Mesenchymal stem cell (in vitro differentiated cells and primary cell): ENCODE measurements at regions not wholly inside any gene's neighbourhood (a gene's known extent, or its start where the extent isn't known, plus 50 kb on each side); places are given as distances from the start of the nearest gene placed in this dataset.

Experiments
- DNase-seq: peaks from one replicate; pipeline ENCODE4 v3.0.0-alpha.2; 2013
- H2AFZ ChIP-seq: one replicate; pipeline ENCODE4 v1.6.1; 2013; ENCODE audit warnings: low read depth, mild to moderate bottlenecking, control low read depth, inconsistent platforms, low read length, moderate library complexity
- H2AK5ac ChIP-seq: 2 replicates; pipeline ENCODE4 v1.6.1; 2013; ENCODE audit warnings: low read length, moderate library complexity, mild to moderate bottlenecking, inconsistent platforms; ENCODE audit not compliant: severe bottlenecking
- H2BK120ac ChIP-seq: one replicate; pipeline ENCODE4 v1.6.1; 2013; ENCODE audit warnings: low read depth, mild to moderate bottlenecking, inconsistent platforms, low read length, moderate library complexity
- H2BK12ac ChIP-seq, 2 experiments: one replicate each; pipeline ENCODE4 v1.6.1; 2013; ENCODE audit warnings: inconsistent platforms in 2 of 2, low read length in 2 of 2, mild to moderate bottlenecking in 2 of 2, moderate library complexity in 2 of 2, control low read depth in 1 of 2
- H2BK15ac ChIP-seq: one replicate; pipeline ENCODE4 v1.6.1; 2013; ENCODE audit warnings: mild to moderate bottlenecking, low read depth, inconsistent platforms; ENCODE audit not compliant: poor library complexity, severe bottlenecking
- H2BK5ac ChIP-seq: 2 replicates; pipeline ENCODE4 v1.6.1; 2013; ENCODE audit warnings: low read depth, mild to moderate bottlenecking, low read length, control low read depth, inconsistent platforms; ENCODE audit not compliant: poor library complexity, severe bottlenecking
- H3K14ac ChIP-seq, 2 experiments: one replicate each; pipeline ENCODE4 v1.6.1; 2013; ENCODE audit warnings: inconsistent platforms in 2 of 2, low read length in 2 of 2, control low read depth in 1 of 2, mild to moderate bottlenecking in 1 of 2, moderate library complexity in 1 of 2
- H3K18ac ChIP-seq, 2 experiments: one replicate each; pipeline ENCODE4 v1.6.1; 2013; ENCODE audit warnings: inconsistent platforms in 2 of 2, low read length in 2 of 2, control low read depth in 1 of 2, low read depth in 1 of 2, mild to moderate bottlenecking in 1 of 2
- H3K23ac ChIP-seq, 2 experiments: one replicate each; pipeline ENCODE4 v1.6.1; 2013; ENCODE audit warnings: inconsistent platforms in 2 of 2, low read length in 2 of 2, mild to moderate bottlenecking in 2 of 2, moderate library complexity in 2 of 2, control low read depth in 1 of 2
- H3K27ac ChIP-seq: 2 replicates; pipeline ENCODE4 v1.5.1; 2013; ENCODE audit warnings: mild to moderate bottlenecking, moderate library complexity, low read length, control low read depth, inconsistent platforms; ENCODE audit not compliant: poor library complexity, severe bottlenecking
- H3K27me3 ChIP-seq, 2 experiments: 2 replicates each; pipeline versions ENCODE4 v1.6.1 to v1.7.0; 2013; ENCODE audit warnings: low read length in 2 of 2, mild to moderate bottlenecking in 2 of 2, moderate library complexity in 2 of 2, control low read depth in 1 of 2, inconsistent platforms in 1 of 2; ENCODE audit not compliant: control insufficient read depth in 1 of 2, insufficient read depth in 1 of 2
- H3K36me3 ChIP-seq, 2 experiments: 2 replicates each; pipeline versions ENCODE4 v1.6.1 to v1.7.0; 2013; ENCODE audit warnings: low read length in 2 of 2, control low read depth in 1 of 2, inconsistent platforms in 1 of 2, low read depth in 1 of 2, mild to moderate bottlenecking in 1 of 2; ENCODE audit not compliant: insufficient read depth in 2 of 2, control insufficient read depth in 1 of 2
- H3K4ac ChIP-seq, 2 experiments: one replicate each; pipeline ENCODE4 v1.6.1; 2013; ENCODE audit warnings: inconsistent platforms in 2 of 2, low read length in 2 of 2, mild to moderate bottlenecking in 2 of 2, moderate library complexity in 2 of 2, control low read depth in 1 of 2, low read depth in 1 of 2
- H3K4me1 ChIP-seq: 2 replicates; pipeline ENCODE4 v1.6.1; 2013; ENCODE audit warnings: low read depth, low read length, control low read depth; ENCODE audit not compliant: control insufficient read depth, insufficient read depth
- H3K4me2 ChIP-seq: 2 replicates; pipeline ENCODE4 v1.6.1; 2013; ENCODE audit warnings: low read length, mild to moderate bottlenecking, inconsistent platforms; ENCODE audit not compliant: poor library complexity, severe bottlenecking
- H3K4me3 ChIP-seq, 2 experiments: 2 replicates each; pipeline versions ENCODE4 v1.5.1 to v1.7.0; 2013; ENCODE audit warnings: low read length in 2 of 2, mild to moderate bottlenecking in 2 of 2, control low read depth in 1 of 2, low read depth in 1 of 2; ENCODE audit not compliant: insufficient read depth in 1 of 2
- H3K79me1 ChIP-seq: replicated peaks from 2 replicates; pipeline ENCODE4 v1.6.1; 2013; ENCODE audit warnings: mild to moderate bottlenecking, control low read depth, low read length, inconsistent platforms; ENCODE audit not compliant: poor library complexity, severe bottlenecking
- H3K9ac ChIP-seq: 2 replicates; pipeline ENCODE4 v1.7.0; 2013; ENCODE audit warnings: mild to moderate bottlenecking, low read length, moderate library complexity
- H3K9me3 ChIP-seq: 2 replicates; pipeline ENCODE4 v1.7.0; 2013; ENCODE audit warnings: mild to moderate bottlenecking, low read length; ENCODE audit not compliant: control insufficient read depth
- H4K8ac ChIP-seq: one replicate; pipeline ENCODE4 v1.6.1; 2013; ENCODE audit warnings: inconsistent platforms, mild to moderate bottlenecking, low read length, moderate library complexity
- H4K91ac ChIP-seq: one replicate; pipeline ENCODE4 v1.6.1; 2013; ENCODE audit warnings: mild to moderate bottlenecking, low read length, inconsistent platforms
- WGBS: methylation state at CpG from one replicate; pipeline ENCODE4 v1.1.7; 2013; ENCODE audit warnings: mixed read lengths; 5-methylcytosine and 5-hydroxymethylcytosine counted together

- Histone ChIP-seq H2BK5ac (no peak overlapping the region), H3K4me3 (no peak overlapping the region), H3K4me1 (no peaks in the 10 kb centered on the region), H3K9me3 (peaks cover 7% of the 10 kb centered on the region), H2AK5ac (no peak overlapping the region), H3K4me2 (no peak overlapping the region), H3K23ac (no peak overlapping the region), H3K79me1 (no peaks in the 10 kb centered on the region), H3K36me3 (no peaks in the 10 kb centered on the region), H2BK12ac (no peak overlapping the region), H2BK120ac (no peak overlapping the region), H3K18ac (no peak overlapping the region), H3K27ac (no peak overlapping the region), H2AFZ (no peak overlapping the region), H3K9ac (no peak overlapping the region), H4K8ac (no peak overlapping the region), H3K27me3 (no peaks in the 10 kb centered on the region), H2BK15ac (no peak overlapping the region), H3K4ac (no peak overlapping the region), H3K14ac (no peak overlapping the region), H4K91ac (no peak overlapping the region)
- DNase-seq, result no peak
- no CpG with 5 or more reads among the region's 1 CpG for WGBS
These were observed 432.4 kb upstream of the SEMA3D start for GRCh38 chr7:85619236-85619635.

DNA sequence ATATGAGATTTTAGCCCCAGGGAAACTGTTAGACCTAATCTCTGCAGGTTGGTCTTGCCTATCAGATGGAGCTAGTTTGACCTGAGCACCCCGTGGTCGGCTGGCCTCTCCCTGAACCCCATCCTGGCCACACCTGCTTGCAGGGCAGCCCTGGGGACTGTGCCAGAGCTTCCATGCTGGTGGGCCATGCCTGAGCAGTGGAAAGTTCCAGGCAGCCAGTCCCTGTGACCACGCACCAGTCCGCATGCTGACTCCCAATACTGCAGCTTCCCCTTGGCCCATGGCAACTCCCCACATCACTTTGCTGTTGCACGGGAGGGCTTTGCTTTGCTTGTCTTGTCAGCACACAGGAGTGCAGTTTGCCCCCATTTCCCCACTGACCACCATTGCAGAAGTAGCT lies 427.8 kb upstream of the SEMA3D start:
- H3K4me2 ChIP-seq, result no peak overlapping the region
- no peaks in the 10 kb centered on the region for H3K79me1 ChIP-seq
- no peaks in the 10 kb centered on the region for H3K36me3 ChIP-seq

DNA sequence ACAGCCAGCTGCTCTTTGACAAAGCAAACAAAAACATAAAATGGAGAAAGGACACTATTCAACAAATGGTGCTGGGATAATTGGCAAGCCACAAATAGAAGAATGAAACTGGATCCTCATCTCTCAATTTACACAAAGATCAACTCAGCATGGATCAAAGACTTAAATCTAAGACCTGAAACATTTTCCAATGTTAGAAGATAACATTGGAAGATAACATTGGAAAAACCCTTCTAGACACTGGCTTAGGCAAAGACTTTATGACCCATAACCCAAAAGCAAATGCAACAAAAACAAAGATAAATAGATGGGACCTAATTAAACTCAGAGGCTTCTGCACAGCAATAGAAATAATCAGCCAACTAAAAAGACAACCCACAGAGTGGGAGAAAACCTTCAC lies 425.7 kb upstream of the SEMA3D start:
- no peak overlapping the region for H3K14ac ChIP-seq
- H3K4me1 ChIP-seq, result no peaks in the 10 kb centered on the region
- H2BK15ac ChIP-seq, result no peak overlapping the region
- H3K79me1 ChIP-seq, result no peaks in the 10 kb centered on the region
- no peak overlapping the region for H2BK12ac ChIP-seq
- DNase-seq, result no peak
- no peak overlapping the region for H2BK120ac ChIP-seq
- no peak overlapping the region for H3K4me2 ChIP-seq
- H3K9ac ChIP-seq, result no peak overlapping the region
- no peak overlapping the region for H4K91ac ChIP-seq
- H2BK5ac ChIP-seq, result no peak overlapping the region
- H3K27me3 ChIP-seq, result no peaks in the 10 kb centered on the region
- H3K4me3 ChIP-seq, result no peak overlapping the region
- H3K18ac ChIP-seq, result no peak overlapping the region
- H3K27ac ChIP-seq, result no peak overlapping the region
- H3K9me3 ChIP-seq, result peaks cover 7% of the 10 kb centered on the region
- no peak overlapping the region for H3K23ac ChIP-seq
- no peak overlapping the region for H2AK5ac ChIP-seq
- H2AFZ ChIP-seq, result no peak overlapping the region
- H3K36me3 ChIP-seq, result no peaks in the 10 kb centered on the region
- H4K8ac ChIP-seq, result no peak overlapping the region
- H3K4ac ChIP-seq, result no peak overlapping the region

More for the DNA sequence above, 427.8 kb upstream of the SEMA3D start:
- Histone ChIP-seq H3K18ac (no peak overlapping the region), H4K91ac (no peak overlapping the region), H3K4ac (no peak overlapping the region), H3K14ac (no peak overlapping the region), H3K4me1 (no peaks in the 10 kb centered on the region), H3K4me3 (no peak overlapping the region), H2AFZ (no peak overlapping the region), H4K8ac (no peak overlapping the region), H2BK12ac (no peak overlapping the region), H2BK120ac (no peak overlapping the region), H2BK5ac (no peak overlapping the region), H2AK5ac (no peak overlapping the region), H3K27ac (no peak overlapping the region), H3K27me3 (no peaks in the 10 kb centered on the region), H3K9me3 (peaks cover 7% of the 10 kb centered on the region), H3K23ac (no peak overlapping the region), H2BK15ac (no peak overlapping the region), H3K9ac (no peak overlapping the region)
- DNase-seq, result no peak
- WGBS, result 98% methylated on average over 5 of the region's 5 CpGs

GRCh38 chr7:85608804-85609203 lies 421.9 kb upstream of the SEMA3D start:
- Histone ChIP-seq H3K9me3 (no peaks in the 10 kb centered on the region), H2AFZ (no peak overlapping the region), H3K4ac (no peak overlapping the region), H3K23ac (no peak overlapping the region), H2BK120ac (no peak overlapping the region), H3K36me3 (no peaks in the 10 kb centered on the region), H4K91ac (no peak overlapping the region), H3K79me1 (no peaks in the 10 kb centered on the region), H3K27me3 (no peaks in the 10 kb centered on the region), H3K9ac (no peak overlapping the region), H2BK5ac (no peak overlapping the region), H3K4me2 (no peak overlapping the region), H3K4me3 (no peak overlapping the region), H2BK12ac (no peak overlapping the region), H2AK5ac (no peak overlapping the region), H3K4me1 (no peaks in the 10 kb centered on the region), H3K27ac (no peak overlapping the region), H3K18ac (no peak overlapping the region), H3K14ac (no peak overlapping the region), H4K8ac (no peak overlapping the region), H2BK15ac (no peak overlapping the region)
- no peak for DNase-seq
